ENCODE measurements at regions not wholly inside any gene's neighbourhood (a gene's known extent, or its start where the extent isn't known, plus 50 kb on each side); places are given as distances from the start of the nearest gene placed in this dataset.

DNA sequence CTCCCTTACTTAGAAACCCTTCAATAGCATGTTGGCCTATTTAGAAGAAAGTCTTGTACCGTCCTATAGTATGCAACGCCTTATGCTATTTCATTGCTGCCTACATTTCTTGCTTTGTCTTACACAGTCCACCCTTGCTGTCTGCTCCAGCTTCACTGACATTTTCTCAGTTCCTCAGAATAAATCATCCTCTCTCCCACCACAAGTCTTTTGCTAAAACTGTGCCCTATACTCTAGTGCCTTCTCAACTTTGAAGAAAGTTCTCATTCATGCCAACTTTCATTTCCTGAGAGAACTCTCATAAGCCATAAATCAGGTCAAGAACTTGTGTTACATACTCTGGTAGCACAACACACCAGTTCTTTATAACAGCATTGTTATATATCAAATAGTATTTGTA, 54.3 kb upstream of the COL3A1 start:
- no peak for DNase-seq (ENCODE audit: low spot score)

DNA sequence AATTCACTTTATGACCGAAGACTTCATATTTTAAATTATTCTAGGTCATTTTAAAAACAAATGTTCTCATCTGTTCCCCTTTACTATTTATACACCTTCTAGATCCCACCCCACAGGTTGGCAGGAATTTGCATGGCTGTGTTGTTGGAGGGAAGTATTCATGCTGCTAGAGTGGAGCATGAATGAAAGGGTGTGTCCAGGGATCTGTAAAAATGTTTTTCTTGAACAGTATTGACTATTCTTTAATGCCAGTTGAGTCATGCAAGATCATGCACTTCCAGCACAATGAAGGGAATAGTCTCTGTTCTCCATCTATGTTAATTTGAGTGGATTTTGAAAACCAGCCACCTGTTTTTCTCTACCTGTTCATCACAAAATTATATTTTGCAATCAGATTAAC, 52.0 kb upstream of the COL3A1 start:
- DNase-seq (ENCODE audit: low spot score), result no peak
